Epithelial cell of esophagus (primary cell): ENCODE measurements at regions not wholly inside any gene's neighbourhood (a gene's known extent, or its start where the extent isn't known, plus 50 kb on each side); places are given as distances from the start of the nearest gene placed in this dataset.

Experiments used
- DNase-seq: peaks from one replicate; pipeline ENCODE4 v3.0.0; 2010; ENCODE audit warnings: low read depth
- H3K4me3 ChIP-seq: 2 replicates; pipeline ENCODE4 v1.5.1; 2011; ENCODE audit warnings: mild to moderate bottlenecking, low read length, control low read depth
- TF ChIP-seq, protein P1 (sequence below): IDR thresholded peaks from 2 replicates; pipeline ENCODE4 v1.5.1; 2011; ENCODE audit warnings: low read depth, mild to moderate bottlenecking, low read length, control low read depth, inconsistent platforms; ENCODE audit not compliant: insufficient read depth; ENCODE audit errors: missing control alignments

DNA sequence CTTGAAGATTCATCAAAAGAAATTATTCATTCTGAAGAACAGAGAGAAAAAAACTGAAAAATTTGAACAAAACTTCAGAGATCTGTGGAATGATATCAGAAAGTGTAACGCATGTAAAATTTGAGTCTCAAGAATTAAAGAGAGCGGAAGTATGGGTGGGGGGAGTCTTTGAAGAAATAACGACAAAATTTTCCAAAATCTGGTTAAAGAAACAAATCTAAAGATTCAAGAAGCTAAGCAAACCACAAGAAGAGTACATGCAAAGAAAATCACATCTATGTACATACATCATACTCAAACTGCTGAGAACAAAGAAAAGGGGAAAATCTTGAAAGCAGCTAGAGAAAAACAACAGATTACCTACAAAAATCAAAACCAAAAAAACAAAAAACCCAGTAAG lies 149.4 kb upstream of the TBCA start:
- DNase-seq: no peak
- no peak overlapping the region for H3K4me3 ChIP-seq
- TF ChIP-seq, protein P1, sequence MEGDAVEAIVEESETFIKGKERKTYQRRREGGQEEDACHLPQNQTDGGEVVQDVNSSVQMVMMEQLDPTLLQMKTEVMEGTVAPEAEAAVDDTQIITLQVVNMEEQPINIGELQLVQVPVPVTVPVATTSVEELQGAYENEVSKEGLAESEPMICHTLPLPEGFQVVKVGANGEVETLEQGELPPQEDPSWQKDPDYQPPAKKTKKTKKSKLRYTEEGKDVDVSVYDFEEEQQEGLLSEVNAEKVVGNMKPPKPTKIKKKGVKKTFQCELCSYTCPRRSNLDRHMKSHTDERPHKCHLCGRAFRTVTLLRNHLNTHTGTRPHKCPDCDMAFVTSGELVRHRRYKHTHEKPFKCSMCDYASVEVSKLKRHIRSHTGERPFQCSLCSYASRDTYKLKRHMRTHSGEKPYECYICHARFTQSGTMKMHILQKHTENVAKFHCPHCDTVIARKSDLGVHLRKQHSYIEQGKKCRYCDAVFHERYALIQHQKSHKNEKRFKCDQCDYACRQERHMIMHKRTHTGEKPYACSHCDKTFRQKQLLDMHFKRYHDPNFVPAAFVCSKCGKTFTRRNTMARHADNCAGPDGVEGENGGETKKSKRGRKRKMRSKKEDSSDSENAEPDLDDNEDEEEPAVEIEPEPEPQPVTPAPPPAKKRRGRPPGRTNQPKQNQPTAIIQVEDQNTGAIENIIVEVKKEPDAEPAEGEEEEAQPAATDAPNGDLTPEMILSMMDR: no peak

DNA sequence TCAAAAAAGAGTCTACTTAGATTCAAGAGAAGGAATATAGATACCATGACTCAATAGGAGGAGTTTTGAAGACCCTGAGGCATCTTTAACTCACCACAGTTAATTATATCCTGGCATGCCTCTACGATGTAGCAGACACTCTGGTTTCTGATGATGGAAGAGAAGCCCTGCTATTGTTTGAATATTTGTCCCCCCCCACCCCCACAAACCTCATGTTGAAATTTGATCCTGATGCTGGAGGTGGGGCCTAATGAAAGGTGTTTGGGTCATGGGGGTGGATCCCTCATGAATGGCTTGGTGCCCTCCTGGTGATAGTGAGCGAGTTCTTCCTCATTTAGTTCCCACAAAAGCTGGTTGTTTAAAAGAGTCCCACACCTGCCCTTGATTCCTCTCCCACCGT lies 147.9 kb upstream of the TBCA start:
- no peak overlapping the region for H3K4me3 ChIP-seq
- DNase-seq: peak; percentile 67
- TF ChIP-seq, protein P1: no peak

DNA sequence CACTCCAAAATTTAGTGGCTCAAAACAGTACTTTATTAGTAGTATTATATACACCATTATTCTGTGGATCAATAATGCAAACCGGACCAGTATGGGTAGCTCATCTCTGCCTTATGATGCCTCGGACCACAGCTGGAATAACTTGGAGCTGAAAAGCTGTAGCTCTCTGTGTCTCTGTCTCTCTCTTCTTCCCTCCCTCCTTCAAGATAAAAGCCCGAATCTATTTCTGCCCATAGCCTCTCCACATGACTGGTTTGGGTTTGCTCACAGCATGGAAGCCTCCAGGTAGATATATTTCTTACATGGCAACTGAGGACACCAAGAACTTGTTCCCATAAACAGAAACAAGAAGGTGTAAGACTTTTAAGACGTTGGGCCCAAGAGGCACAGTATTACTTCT lies 147.5 kb upstream of the TBCA start:
- TF ChIP-seq, protein P1: no peak

DNA sequence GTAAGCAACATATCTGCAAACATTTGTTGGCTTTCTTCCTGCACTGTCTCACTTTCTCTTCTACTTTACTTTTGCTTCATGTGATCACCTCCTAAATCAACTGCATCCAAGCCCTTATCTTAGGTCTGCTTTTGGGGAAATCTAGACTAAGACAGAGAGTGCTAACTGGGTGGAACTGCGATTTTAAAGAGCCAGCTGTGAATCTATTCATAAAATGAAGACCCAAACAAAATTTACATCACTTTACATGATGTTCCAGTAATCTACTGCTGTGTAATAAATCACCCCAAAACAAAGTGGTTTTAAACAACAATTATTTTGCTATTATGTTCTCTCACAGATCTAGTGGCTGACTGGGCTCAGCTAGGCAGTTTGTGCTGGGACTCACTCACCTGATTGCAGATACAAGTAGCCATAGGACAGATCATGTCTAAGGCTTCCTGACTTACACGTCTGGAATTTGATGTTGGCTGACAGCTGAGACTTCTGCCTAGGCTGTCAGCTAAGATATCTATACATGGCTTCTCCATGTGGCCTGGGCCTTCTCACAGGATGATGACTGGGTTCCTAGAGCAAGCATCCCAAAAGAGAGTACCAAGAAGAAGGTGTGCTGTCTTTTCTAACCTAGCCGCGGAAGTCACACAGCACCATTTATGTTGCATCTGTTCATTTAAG lies 145.1 kb upstream of the TBCA start:
- no peak overlapping the region for H3K4me3 ChIP-seq
- TF ChIP-seq, protein P1: no peak
- DNase-seq: peak; percentile 68

More for the DNA sequence above, 147.5 kb upstream of the TBCA start:
- no peak for DNase-seq
- no peak overlapping the region for H3K4me3 ChIP-seq

DNA sequence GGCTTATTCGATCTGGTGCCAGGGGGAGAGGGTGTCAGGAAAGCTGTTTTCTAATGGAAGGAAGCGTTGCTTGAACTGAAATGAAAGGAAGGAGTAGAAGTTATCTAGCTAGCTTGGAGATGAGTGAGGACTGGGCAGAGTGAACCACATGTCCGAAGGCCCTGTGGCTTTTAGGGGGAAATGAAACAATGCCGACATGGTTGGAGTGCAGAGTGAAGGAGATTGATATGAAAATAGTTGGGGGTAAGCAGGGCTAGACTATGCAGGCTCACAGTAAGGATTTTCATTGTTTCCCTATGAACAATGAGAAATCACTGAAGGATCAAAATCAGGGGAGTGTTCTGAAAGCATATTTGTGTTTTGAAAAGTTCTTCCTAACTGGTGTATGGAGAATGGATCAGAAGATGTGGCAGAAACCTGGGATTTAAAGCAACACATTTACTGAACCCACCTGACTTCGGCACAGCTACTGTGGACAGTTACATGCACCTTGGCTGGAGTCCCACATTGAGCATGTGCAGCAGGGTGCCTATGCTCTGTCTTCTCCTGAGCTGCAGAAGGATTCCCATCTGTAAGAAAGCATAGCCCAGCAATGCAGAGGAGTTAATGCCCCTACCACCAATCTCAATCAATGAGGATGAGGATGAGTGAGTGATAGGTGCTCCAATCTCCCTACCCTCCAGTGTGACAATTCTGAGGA lies 144.4 kb upstream of the TBCA start:
- no peak overlapping the region for H3K4me3 ChIP-seq
- TF ChIP-seq, protein P1: no peak
- no peak for DNase-seq

DNA sequence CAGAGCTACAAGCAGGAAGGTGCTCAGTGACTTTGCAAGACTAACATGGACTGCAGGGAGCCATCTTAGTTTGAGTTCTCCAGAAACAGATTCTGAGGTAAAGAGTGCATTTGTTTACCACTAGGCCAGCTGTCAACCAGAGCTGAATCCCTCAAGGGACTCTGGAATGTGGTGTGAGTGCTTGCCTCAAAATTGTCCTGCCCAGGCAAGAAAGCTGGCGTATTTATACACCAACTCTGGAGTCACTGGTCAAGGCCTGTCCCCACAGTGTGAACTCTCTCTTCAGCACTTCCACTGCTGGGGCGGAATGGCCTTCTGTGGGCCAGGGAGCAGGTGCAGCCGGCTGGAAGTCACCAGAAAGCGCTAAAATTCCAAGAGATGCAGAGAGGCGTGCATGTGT lies 139.2 kb upstream of the TBCA start:
- DNase-seq: no peak
- TF ChIP-seq, protein P1: no peak
- H3K4me3 ChIP-seq: no peak overlapping the region
